K562 (cell line): ENCODE measurements at regions not wholly inside any gene's neighbourhood (a gene's known extent, or its start where the extent isn't known, plus 50 kb on each side); places are given as distances from the start of the nearest gene placed in this dataset.

Experiments
- ATAC-seq: fragments of 200-7000 bp; cut with Tn5 transposase; 3 replicates; pipeline ENCODE4 v1.9.1; 2020; ENCODE audit warnings: moderate library complexity
- BruUV-seq: library from RNA; stranded (reverse); fragments of 400-500 nt; replicated peaks from 2 replicates; lab custom pipeline; 2021; lab: Mats Ljungman, UMichigan
- CTCF ChIA-PET: fragments of 300-600 bp; formaldehyde crosslinking; extraction: SDS; loops from one replicate; lab custom pipeline; 2021; ENCODE audit warnings: low intra/inter-chr PET ratio; lab: Yijun Ruan, JAX
- POLR2A ChIA-PET: fragments of 300-600, 350-650 bp; sonication (Branson Sonifier 250); formaldehyde crosslinking; extraction: SDS; loops from one replicate; lab custom pipeline; 2021; ENCODE audit warnings: antibody characterized with exemption, inconsistent platforms; lab: Yijun Ruan, JAX
- DNase-seq, 4 experiments: peaks; one replicate each; pipeline versions ENCODE4 v3.0.0 to v3.0.0-alpha.2; 2011 to 2018; ENCODE audit warnings: low spot score in 3 of 4, mixed read lengths in 3 of 4; ENCODE audit errors: extremely low read depth in 1 of 4
- FAIRE-seq: peaks from 2 replicates; lab custom pipeline; 2011; peaks lifted over from hg19 to GRCh38; lab: Jason Lieb, UNC
- H2AFZ ChIP-seq: 2 replicates; pipeline ENCODE4 v1.6.0; 2011; ENCODE audit warnings: low read depth, low read length, control low read depth, inconsistent platforms
- H3K27ac ChIP-seq: fragments of 200-600 bp; 3 replicates; pipeline ENCODE4 v1.8.0; 2011; ENCODE audit warnings: low read depth, mild to moderate bottlenecking, control low read depth, inconsistent platforms, low read length, moderate library complexity, mixed read lengths; ENCODE audit errors: extremely low read depth
- H3K27me3 ChIP-seq, 2 experiments: fragments of 300-600 bp in 1 of 2; 2 replicates in 1 of 2; 3 replicates in 1 of 2; pipeline versions ENCODE4 v1.6.0 to v1.8.0; 2011; ENCODE audit warnings: inconsistent platforms in 2 of 2, low read length in 2 of 2, mild to moderate bottlenecking in 1 of 2, mixed read lengths in 1 of 2, moderate library complexity in 1 of 2; ENCODE audit not compliant: control insufficient read depth in 2 of 2, insufficient read depth in 2 of 2
- H3K36me3 ChIP-seq: fragments of 300-600 bp; 3 replicates; pipeline ENCODE4 v1.8.0; 2011; ENCODE audit warnings: mild to moderate bottlenecking, low read length, inconsistent platforms; ENCODE audit not compliant: control insufficient read depth, insufficient read depth
- H3K4me1 ChIP-seq, 2 experiments: fragments of 200-600 bp in 1 of 2; replicated peaks in 1 of 2; 2 replicates in 1 of 2; 3 replicates in 1 of 2; pipeline versions ENCODE4 v1.5.1 to v1.8.0; 2011; ENCODE audit warnings: inconsistent platforms in 2 of 2, low read length in 2 of 2, mild to moderate bottlenecking in 1 of 2, mixed read lengths in 1 of 2, moderate library complexity in 1 of 2; ENCODE audit not compliant: control insufficient read depth in 2 of 2, insufficient read depth in 2 of 2
- H3K4me2 ChIP-seq: 2 replicates; pipeline ENCODE4 v1.6.1; 2011; ENCODE audit warnings: low read length, control low read depth, inconsistent platforms, mixed read lengths; ENCODE audit not compliant: insufficient read depth
- H3K4me3 ChIP-seq: fragments of 200-600 bp; sonication (generic), shearing (Covaris generic); 2 replicates; pipeline ENCODE4 v1.5.1; 2016; ENCODE audit warnings: control low read depth, inconsistent platforms
- H3K79me2 ChIP-seq: fragments of 200-600 bp; 3 replicates; pipeline ENCODE4 v1.8.0; 2011; ENCODE audit warnings: low read length, inconsistent platforms; ENCODE audit not compliant: control insufficient read depth, insufficient read depth
- H3K9ac ChIP-seq, 2 experiments: 2 replicates each; pipeline versions ENCODE4 v1.6.0 to v1.6.1; 2011; ENCODE audit warnings: low read depth in 2 of 2, low read length in 2 of 2, control low read depth in 1 of 2, inconsistent platforms in 1 of 2, mild to moderate bottlenecking in 1 of 2, mixed read lengths in 1 of 2; ENCODE audit not compliant: insufficient read depth in 1 of 2
- H3K9me1 ChIP-seq: one replicate; pipeline ENCODE4 v1.6.0; 2011; ENCODE audit warnings: inconsistent platforms, mild to moderate bottlenecking, low read length, moderate library complexity; ENCODE audit not compliant: control insufficient read depth, insufficient read depth
- H3K9me3 ChIP-seq: replicated peaks from 2 replicates; pipeline ENCODE4 v1.5.1; 2011; ENCODE audit warnings: low read depth, low read length, inconsistent platforms; ENCODE audit not compliant: control insufficient read depth, insufficient read depth
- H4K20me1 ChIP-seq: replicated peaks from 2 replicates; pipeline ENCODE4 v1.6.1; 2011; ENCODE audit warnings: low read length, inconsistent platforms, mixed read lengths; ENCODE audit not compliant: control insufficient read depth, insufficient read depth
- PTBP1 ChIP-seq: fragments of 200-400 bp; formaldehyde crosslinking; IDR thresholded peaks from 2 replicates; pipeline ENCODE4 v1.6.1; 2017; ENCODE audit warnings: low read depth, low read length
- USF2 ChIP-seq: sonication (generic); formaldehyde crosslinking; IDR thresholded peaks from 2 replicates; pipeline ENCODE4 v1.5.0; 2020; ENCODE audit warnings: missing genetic modification reagents
- ZBTB11 ChIP-seq, 3 experiments: fragments of 200-800 bp in 1 of 3; fragments of 250-450 bp in 1 of 3; fragments of 450-650 bp in 1 of 3; sonication (Bioruptor Pico) in 1 of 3; sonication (Bioruptor generic) in 1 of 3; formaldehyde crosslinking in 1 of 3; IDR thresholded peaks; 2 replicates each; pipeline versions ENCODE4 v1.6.1 to v1.8.0; 2016 to 2022; ENCODE audit warnings: mild to moderate bottlenecking in 2 of 3, missing genetic modification characterization in 2 of 3, missing compliant biosample characterization in 1 of 3, moderate library complexity in 1 of 3
- ZNF143 ChIP-seq: sonication (generic); formaldehyde crosslinking; IDR thresholded peaks from 2 replicates; pipeline ENCODE4 v1.9.0; 2022; ENCODE audit warnings: mild to moderate bottlenecking, missing genetic modification reagents
- ZNF224 ChIP-seq: sonication (generic); formaldehyde crosslinking; IDR thresholded peaks from 2 replicates; pipeline ENCODE4 v1.8.0; 2022; ENCODE audit warnings: mild to moderate bottlenecking, missing genetic modification reagents
- WGBS: fragments of 100-300 bp; shearing (Covaris generic); methylation state at CpG from one replicate; pipeline ENCODE4 v1.1.6; 2016; ENCODE audit warnings: low coverage, mixed read lengths; ENCODE audit not compliant: insufficient coverage; ENCODE audit errors: missing lambda C conversion rate; 5-methylcytosine and 5-hydroxymethylcytosine counted together
- in situ Hi-C: fragments of 300-500 bp; cut with MboI; formaldehyde crosslinking; loops from 4 replicates; pipeline ENCODE4 v1.15.0; 2018; ENCODE audit warnings: inconsistent platforms, mixed read lengths
- intact Hi-C: fragments of 100-400 bp; cut with micrococcal nuclease; formaldehyde crosslinking; loops from 2 replicates; pipeline ENCODE4 v1.14.2; 2022

DNA sequence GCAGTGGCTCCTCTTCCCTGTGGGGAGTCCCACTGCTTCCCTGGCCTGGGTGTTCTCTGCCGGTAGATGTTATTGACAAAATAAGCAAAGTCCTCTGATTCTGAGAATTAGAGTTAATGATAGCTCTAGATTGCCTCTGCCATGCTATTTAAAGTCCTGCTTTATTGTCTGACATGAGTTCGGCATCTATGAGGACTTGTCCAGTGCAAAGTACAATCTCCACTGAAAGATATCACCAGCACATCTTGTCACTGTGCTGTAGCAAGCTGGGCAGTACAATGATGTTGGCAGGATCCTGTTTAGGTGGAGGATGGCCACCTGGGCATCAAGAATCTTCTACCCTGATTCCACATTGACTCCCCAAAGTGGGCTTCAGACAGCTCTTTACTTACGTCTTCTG lies 54.0 kb upstream of the ATP5PO start (continued):
- TF ChIP-seq ZBTB11 (CRISPR knock-in tag; IDR thresholded peaks at IDR 0.05) (no peak), USF2 (CRISPR knock-in tag) (no peak), ZNF143 (no peak), ZNF224 (CRISPR knock-in tag) (no peak), PTBP1 (no peak)

DNA sequence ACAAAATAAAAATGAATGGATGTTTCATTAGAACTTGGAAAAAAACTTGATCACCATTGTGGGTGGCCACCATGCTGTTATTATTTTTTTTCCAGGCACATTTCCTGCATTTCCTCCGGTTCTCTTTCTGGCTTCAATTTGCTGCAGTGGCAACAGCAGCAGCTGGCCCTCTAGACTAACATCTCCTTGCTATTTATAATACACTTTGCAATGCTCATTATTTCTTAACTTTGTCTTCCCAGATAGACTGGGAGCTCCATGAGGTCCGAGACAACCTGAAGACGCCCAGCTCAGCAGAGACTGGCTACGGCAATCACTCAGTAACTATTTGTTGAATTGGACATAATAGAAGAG lies 53.4 kb upstream of the ATP5PO start:
- FAIRE-seq: no peak
- 84% methylated on average over 4 of the region's 4 CpGs for WGBS
- ChIA-PET POLR2A (interaction anchor here (0.9 to 1.7 kb wide), 6 partner anchors 8 to 45 kb away, joined by 3 to 8 read pairs (median 4); no protein-coding TSS in a partner anchor), CTCF (no interaction called here)
- H3K4me1 ChIP-seq: peaks cover 0 to 47% of the 10 kb centered on the region in 2 experiments; a peak in 4 of 5 replicates
- ATAC-seq: no peak
- H3K4me2 ChIP-seq: no peak overlapping the region
- peak overlapping the region; percentile 83 for H2AFZ ChIP-seq
- H3K9me1 ChIP-seq: no peaks in the 10 kb centered on the region
- no peak overlapping the region for H3K9ac ChIP-seq
- intact Hi-C loops (no loop called here), in situ Hi-C loops (no loop called here)
- no peaks in the 10 kb centered on the region for H4K20me1 ChIP-seq
- no peaks in the 10 kb centered on the region for H3K9me3 ChIP-seq
- H3K36me3 ChIP-seq: no peaks in the 10 kb centered on the region
- no peak overlapping the region for H3K4me3 ChIP-seq
- H3K79me2 ChIP-seq: no peaks in the 10 kb centered on the region
- no peak overlapping the region for H3K27ac ChIP-seq
- no peaks in the 10 kb centered on the region for H3K27me3 ChIP-seq
- no peak for DNase-seq
- BruUV-seq: no TSS peak
